Anterior cingulate cortex (tissue), 58 donors: ENCODE measurements at regions not wholly inside any gene's neighbourhood (a gene's known extent, or its start where the extent isn't known, plus 50 kb on each side); places are given as distances from the start of the nearest gene placed in this dataset.

Experiments used
- DNase-seq, 58 donors: peaks; one replicate each; lab custom pipeline; 2025; lab: John Stamatoyannopoulos, UW

DNA sequence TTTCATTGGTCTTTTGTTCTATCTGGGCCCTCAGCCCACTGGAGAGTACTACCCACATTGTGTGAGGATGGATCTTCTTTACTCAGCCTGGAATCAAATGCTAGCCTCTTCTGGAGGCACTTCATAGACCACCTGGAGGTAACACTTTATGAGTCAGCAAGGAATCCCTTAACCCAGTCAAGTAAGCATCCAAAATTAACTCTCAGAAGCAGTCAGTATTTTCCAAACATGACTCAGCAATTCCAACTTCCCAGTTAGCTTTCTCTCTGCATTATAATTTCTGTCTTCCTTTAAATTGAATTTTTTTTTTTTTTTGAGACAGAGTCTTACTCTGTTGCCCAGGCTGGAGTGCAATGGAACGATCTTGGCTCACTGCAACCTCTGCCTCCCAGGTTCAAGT, 142.7 kb downstream of the ACKR3 start:
- no peak for DNase-seq

DNA sequence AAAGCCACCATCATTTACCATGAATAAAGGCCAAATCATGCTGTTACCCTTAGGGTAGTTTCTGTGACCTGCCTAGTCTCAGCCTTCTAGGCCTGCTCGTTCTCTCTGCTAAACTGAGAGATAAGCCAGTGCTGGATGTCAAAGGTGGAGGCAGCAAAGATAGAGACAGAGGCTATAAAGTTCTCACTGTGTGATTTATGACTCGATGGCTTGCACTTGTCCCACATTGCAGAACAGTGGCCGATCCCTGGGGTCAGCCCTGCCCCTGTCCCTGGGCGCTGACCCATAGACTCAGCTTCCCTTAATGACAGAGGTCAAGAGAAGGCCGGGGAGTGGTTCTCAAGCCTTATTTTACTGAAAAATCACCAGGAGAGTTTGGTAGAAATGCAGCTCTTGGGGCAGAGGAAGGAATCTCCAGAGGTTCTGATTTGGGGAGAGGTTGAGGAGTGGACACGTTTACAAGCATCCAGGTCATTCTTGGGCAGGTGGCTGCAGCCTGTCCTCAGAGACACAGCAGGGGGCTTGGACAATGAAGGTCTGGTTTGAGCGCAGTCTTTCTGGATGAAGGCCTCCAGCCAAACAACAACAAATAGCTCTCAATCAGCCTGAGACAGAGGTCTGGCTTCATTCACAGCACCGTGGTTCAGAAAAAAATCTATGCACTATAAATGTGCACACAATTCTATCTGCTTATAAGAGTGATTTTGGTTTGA, 143.5 kb downstream of the ACKR3 start:
- DNase-seq, result no peak

DNA sequence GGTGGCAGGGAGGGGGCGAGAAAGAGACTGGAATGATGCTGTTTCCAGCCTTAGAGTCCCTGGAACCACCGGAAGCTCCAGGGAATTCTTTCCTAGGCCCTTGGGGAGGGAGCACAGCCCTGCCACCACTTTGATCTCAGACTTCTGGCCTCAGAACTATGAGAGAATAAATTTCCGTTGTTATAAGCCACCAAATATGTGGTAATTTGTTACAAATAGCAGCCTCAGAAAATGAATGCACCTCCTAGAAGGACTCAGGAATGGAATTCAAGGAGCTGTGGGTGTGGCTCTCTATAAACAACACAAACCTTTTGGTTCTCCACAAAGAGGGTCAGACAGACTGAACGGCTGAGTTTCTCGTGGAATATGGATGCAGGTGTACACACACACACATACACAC, 144.5 kb downstream of the ACKR3 start:
- no peak for DNase-seq

DNA sequence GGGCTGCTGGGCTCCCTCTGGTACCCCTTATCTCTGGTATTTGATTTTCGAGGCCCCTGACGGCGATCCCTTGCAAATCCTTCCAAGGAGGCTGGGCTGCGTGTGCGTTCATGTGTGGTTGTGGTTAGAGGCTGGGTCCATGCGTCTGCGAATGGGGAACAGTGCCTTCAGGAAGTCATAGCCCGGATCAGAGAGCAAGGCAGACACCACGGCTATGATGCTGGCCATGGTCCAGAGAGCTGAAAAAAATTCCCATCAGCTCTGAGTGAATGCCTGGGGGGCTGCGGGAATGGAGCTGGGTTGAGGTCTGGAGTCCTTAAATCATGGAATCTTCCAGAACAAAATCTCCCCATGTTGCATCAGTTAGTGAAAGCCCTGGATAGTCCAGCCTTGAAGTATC, 145.5 kb downstream of the ACKR3 start:
- no peak for DNase-seq

DNA sequence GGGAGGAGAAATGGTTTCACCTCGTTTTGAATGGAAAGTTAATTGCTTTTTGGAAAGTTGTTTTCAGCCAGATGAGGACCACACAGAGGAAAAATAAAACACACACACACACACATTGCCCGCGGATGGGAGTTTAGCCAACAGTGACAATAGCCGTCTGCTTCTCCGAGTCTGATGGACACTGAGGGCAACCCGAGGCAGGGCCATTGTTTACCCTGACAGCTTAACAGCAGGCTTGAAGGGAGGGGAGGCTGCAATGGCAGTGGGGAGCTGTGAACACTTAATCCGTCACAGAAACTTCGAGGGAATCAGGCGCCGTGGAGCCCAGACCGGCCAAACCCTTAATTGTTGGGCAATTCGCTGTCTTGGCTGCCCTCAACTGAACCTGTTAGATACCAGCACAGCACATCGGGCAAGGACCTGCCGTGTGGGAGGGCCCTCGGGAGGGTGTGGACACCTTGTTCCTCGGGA, 145.9 kb downstream of the ACKR3 start:
- peak in 11 of 58 donors; percentile 1 to 33 (median 16) for DNase-seq

DNA sequence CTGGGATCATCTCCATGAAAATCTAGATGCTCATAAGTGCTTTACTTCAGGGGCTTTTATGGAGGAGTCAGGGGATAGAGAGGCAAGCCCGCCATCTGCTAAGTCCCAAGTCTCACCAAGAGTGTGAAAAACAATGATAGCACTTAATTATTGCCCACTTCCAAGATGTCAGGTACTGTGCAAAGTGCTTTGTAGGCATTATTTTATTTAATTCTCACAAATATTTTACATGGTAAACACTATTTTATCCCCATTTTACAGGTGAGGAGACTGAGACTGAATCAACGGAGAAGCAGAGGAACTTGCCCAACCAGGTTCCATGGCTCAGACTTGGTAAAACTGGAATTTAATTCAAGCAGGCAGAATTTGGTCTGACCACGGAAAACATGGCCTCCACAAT, 147.5 kb downstream of the ACKR3 start:
- no peak for DNase-seq

DNA sequence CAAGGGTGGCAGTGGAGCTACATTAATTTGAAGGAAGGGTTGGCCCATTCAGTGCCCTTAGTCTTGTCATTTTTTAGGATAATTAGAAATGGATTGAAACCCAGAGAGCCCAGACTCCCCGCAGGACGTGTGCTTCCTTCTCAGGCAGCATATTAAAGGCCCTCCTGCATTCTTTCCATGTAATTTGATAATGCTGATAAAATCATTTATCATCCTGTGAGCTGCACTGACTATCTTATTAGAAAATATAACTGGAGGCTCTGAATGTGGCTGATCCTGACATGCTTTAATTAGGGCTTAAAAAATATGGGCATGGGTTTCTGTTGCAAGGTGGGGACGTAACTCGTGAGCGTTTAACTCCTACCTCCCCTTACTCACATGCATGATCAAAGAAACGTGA, 148.1 kb downstream of the ACKR3 start:
- no peak for DNase-seq

DNA sequence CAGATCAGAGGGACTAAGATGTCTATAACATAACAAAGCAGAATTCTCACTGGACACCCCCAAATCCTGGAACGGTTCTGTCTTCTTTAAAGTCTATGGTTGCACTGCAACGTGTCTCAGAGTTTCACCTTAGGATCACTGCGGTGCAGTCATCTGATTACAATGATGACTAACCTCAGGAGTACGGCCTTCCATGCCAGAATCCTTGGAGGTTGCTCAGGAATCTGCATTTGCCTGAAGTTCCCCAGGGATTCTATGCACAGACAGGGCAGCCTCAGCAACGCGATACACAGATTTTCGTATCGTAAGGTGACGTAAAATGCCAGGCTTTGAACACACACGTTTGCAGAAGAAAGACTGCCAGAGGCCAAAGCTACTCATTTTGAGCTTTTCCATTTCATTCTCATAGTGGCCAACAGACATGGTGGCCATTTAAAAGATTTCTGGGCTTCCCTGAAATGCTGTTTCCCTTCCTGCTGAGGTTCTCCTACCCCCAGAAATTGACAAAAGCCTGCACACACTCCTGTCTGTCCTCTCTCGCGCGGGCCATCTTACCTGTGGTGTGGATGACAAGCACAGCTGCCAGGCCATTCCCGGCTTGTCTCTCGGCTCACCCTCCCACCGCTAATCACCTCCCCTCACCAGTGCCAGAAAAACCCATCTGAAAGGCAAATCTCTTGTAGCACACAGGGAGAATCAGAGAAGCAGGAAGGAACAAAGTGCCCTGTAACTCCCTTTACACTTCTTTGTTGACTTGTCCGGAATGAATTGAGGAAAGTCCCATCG, 148.8 kb downstream of the ACKR3 start:
- no peak for DNase-seq

DNA sequence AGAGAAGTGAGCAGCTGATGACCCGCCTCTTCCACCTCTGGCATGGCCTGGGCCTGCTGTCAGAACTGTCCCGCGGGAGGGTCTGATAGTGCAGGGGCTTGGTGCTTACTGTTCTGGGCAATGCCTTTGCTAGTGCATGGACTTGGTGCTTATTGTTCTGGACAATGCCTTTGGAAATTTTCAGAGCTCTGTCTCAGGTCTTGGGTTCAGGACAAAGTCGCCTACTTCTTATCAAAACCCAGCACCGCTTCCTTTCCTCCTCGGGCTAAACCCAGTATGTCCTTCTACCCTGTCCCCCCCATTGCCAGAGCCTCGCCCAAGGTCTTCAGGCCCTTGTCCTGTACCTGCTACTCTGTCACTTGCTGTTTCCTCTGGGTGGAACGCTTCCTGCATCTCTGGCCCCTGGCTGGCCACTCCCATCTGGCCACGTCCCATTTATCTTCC, 149.6 kb downstream of the ACKR3 start:
- no peak for DNase-seq

DNA sequence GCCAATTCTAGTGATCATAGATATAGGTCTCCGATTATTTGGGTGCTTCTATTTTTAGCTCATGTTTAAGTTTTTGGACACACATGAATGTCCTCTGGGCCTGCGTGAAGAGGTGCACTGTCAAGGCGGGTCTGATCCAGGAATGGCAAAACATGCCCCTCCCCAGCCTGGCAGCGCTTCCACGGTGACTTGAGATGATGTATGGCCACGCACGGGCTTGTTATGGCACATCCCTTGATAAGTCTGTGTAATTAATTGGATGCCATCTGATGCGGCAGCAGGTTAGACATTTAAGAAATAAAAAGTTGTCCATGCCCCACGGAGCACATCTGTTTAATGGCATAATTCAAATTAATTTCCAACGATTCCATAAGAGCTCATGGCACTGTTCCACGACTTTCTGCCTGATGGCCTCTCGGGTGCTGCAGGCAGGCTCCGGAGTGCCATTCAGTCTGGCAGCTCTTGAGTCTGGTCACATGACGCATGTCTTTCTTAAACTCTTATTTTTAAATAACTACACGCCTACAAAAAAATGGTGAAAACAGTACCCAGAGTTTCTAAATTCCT, 151.4 kb downstream of the ACKR3 start:
- no peak for DNase-seq

DNA sequence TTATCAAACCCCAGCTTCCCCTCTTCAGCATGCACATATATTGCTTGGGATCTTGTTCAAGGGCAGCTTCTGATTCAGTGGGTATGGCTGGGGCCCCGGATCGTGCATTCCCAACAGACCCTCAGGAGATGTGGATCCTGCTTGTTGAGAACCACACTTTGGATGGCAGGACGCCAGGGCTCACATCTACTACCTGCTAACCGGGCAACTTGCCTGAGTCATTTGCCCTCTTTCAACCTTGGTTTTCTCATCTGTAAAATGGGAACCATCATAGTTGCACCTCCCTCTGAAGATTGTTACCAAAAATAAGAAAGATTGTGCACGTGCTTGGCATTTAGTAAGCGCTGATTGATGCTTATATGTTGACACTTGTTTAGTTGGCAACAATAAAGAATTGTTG, 154.6 kb downstream of the ACKR3 start:
- DNase-seq, result no peak

DNA sequence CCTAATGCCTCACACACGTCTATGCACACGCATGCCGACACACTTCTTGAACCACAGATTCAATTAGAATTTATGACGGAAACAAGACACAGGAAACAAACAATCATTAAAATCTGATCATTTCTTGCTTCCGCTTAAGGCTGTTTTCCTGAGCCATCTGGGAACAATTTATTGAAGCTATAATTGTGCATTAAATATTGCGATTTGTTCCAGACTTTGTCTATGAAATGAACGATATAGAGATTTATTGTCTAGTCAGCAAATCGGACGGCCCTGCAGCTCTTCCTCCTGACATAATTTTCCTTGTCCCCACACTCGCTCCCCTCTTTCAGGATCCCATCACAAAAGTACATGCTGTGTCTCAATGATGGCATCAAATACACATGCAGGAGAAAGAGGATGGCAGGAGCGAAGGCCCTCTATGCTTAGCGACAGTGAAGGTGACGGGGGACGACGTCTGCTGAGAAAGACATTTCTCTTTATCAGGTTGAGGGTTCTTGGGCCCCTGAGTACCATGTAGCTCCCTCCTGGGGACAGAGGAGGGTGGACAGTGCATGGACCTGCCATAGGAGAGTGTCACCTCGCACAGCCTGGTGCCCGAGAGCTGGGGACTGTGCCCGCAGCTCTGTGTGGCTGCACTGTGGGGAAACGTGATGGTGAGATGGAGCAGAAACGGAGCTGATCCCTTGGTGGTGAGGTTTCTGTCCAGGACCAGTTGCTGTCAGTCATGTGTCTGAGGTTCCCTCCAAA, 157.3 kb downstream of the ACKR3 start:
- DNase-seq, result no peak

DNA sequence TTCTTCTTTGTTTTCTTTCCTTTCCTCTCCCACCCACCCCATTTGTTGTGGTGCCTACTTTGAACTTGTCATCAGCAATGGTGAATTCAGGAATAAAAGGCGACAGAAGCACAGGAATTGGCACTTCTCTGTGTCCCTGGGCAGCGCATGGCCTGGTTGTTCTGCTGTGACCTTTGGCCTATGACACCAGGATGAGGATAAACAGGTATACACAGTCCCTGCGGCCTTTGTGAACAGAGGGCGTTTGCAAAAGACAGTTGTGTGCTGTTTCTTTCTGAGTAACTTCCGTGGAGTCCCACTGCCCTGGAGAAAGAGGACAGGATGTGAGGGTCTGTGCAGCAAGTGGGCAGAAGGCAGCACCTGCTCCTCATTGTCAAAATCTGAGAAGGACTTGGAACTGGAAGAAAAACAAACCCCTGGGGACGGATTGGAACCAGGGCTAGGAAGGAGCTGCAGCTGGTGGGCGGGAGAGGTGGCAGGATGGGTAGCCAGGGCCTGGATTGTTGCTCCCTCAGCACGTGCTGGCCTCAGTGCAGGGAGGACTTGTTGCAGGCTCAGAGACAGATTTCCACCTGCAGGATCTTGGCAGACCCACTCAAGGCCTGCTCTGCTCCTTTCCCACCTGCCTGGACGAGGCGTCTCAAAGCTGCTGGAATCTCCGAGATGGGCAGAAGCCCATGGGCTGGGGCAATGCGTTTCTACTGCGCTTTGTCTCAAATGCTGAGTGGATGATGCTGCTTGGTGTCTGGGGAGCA, 159.5 kb downstream of the ACKR3 start:
- no peak for DNase-seq

DNA sequence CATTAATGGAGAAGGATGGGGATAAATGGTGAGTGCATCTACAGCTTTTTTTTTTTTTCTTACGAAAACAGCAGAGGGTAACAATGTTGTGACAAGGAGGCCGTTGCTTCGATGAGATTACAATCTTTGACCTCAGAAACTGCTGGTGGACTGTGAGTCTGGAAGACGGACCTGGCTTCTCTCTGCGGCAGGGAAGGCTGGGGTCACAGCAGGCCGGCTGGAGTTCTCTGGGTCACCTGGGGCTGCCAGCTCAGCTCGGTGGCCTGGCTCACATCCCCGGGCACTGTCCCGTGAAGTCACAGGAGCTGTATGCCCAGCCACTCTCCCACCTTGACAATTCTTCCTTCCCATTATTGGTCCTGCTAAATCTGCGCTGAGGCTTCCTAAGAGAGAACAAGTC, 160.8 kb downstream of the ACKR3 start:
- DNase-seq, result no peak

DNA sequence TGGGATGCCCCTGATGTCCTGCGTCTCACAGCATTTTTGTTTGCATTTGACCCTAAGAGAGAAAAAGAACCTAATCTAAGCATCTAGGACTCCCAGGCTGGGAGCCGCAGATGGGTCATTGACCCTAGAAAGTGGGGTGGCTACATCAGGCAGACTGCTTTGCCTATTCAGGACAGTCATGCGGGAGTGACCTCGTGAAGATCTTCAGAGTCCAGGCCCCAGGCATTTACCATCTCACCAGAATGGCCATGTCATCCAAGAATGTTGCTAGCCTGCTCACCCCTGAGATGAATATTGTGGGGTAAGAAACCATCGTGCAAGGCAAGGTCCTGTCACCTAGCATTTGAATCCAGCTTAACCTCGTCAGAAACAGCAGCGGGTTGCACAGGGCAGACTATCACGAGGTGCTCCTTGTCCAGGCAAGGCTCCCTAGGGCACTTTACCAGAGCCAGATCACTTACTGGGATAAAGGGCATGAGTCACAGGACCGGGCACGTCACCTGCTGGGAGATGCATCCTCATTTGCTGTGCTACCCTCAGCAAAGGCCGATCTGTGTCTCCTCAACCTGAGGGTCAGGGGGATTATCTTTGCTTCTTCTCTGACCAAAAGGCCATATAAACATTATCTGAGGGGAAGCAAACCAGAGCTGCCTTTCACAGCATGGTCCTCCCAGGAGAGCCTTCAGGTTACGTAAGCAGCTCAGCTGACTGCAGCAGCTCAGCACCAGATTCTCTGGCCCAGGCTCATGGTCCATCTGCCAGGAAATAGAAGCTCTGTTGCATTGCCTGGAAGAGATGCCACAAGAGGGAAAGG, 162.3 kb downstream of the ACKR3 start:
- DNase-seq, result peak in 42 of 58 donors; percentile 4 to 67 (median 28)

DNA sequence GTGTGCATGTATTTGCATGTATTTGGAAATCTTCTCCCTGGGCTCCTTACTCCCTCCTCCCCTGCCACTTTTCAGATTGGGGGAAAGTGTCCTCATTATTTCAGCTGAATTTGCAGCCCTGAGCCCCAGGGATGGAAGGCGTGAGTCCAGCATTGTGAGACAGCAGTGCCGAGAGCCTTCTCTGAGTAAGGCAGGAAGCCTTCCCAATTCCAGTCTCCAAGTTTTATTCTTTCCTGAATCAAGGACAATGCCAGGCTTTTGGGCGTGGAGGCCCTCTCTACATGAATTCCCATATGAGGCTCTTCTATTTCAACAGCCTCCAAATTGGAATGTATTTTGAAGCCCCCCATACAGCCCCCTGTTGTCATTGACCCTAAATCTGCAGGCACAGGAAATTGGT, 163.5 kb downstream of the ACKR3 start:
- DNase-seq, result no peak

DNA sequence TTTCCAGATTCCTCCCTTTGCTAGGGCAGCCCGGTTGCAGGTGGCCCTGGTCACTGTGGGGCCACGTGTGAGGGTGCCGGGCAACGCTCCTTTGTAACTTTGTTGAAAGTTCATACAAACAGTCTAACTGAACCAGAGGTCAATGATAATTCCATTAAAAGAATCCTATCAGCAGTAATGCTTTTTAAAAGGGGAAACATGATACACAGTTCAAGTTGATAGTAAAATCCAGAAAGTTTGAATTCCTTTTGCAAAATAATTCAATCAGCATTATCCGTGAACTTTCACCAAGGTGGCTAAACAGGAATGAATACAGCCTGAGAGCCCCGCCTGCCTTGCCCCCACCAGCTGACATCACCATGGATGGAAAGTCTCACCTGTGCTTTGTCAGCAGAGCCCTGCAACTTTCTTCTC, 166.2 kb downstream of the ACKR3 start:
- no peak for DNase-seq

DNA sequence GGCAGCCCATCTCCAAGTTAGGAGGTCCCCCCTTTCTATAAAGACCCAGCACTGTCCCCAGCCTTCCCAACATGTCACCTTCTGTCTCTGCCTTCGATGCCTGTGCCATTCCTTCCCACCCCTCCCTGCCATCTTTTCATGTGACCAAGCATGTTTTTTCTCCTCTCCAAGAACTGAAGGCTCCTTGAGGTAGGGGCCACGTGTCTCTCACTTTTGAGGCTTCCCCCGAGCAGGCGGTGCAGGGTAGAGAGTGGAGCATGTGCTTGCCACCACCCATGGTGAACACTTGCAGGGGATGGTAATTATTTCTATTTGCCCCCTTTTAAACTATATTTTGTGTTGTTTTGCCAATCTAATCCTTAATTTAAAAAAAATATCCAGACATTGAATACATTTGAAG, 168.4 kb downstream of the ACKR3 start:
- no peak for DNase-seq

DNA sequence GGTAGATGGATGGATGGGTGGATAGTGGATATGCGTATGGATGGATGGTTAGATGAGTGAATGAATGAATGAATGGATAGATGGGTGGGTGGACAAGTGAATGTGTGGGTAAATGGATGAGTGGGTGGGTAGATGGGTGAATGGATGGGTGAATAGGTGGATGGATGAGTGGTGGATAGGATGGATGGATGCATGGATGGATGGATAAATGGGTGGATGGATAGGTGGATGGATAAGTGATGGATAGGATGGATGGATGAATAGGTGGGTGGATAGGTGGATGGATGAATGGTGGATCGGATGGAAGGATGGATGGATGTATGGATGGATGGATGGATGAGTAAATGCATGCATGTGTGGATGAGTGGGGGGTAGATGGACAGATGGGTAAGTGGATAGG, 169.3 kb downstream of the ACKR3 start:
- no peak for DNase-seq
